GM18861 (cell line): ENCODE measurements at regions not wholly inside any gene's neighbourhood (a gene's known extent, or its start where the extent isn't known, plus 50 kb on each side); places are given as distances from the start of the nearest gene placed in this dataset.

ENCODE experiments used
- ATAC-seq: cut with Tn5 transposase; IDR thresholded peaks from one replicate; pipeline ENCODE4 v1.9.1; 2021; ENCODE audit not compliant: unreplicated experiment

DNA sequence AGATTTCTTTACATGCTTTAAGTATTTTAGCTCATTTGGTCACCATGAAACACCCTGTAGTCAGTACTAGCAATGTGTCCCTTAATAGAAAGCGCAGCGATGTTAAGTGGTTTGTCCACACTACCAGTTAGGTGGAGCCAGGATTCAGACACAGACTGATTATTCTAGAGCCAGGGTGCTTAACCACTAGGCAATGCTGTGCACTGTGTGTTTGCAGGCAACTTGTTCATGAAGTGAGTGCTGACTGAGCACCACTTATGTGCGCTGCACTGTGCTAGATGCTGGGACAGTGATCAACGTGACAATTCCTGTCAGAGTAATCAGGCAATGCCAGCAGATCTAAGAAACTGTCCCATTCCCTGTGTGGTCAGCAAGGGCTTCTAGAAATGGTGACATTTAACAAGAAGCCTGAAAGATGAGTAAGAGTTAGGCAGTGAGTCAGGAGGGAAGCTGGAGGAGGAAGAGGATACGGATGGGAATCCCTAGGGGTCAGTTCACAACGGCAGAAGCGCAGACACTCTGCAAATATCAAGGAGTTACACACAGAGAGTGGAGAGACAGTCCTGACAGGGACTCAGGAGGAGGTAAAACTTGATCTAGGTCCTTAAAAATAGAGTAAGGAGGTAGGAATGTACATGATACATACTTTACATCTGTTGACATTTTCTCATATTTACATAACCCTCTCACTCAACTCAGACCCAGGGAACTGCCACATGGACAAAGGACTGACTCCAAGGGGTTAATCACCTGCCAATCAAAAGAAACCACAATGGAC lies 69.7 kb upstream of the EGR2 start:
- ATAC-seq = no peak

DNA sequence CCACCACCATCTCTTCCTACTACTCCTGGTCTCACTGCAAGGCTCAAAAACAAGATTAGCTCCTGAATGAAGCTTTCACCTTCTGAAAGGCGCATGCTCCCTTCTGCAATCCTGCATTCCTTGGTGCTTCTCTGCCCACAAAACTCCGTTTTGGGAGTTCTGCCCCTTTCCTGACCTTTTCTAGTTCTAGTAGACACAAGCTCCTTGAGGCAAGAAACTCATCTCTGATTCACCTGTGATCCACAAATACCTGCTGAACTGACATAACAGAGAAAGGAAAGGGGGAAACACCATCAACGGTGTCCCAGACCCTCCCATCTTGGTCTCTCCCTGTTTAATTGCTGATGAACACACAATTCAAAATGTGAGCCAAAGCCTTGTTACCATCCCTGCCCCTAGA lies 64.0 kb upstream of the EGR2 start:
- ATAC-seq = no peak

DNA sequence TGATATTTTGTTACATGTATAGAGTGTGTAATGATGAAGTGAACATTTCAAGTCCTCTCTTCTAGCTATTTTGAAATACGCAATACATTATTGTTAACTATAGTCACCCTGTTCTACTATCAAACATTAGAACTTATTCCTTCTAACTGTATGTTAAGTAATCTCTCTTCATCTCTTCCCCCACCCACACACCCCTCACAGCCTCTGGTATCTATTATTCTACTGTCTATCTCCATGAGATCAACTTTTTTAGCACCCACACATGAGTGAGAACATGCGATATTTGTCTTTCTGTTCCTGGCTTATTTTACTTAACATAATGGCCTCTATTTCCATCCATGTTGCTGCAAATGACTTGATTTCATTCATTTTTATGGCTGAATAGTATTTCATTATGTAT lies 57.7 kb upstream of the EGR2 start:
- ATAC-seq = no peak

DNA sequence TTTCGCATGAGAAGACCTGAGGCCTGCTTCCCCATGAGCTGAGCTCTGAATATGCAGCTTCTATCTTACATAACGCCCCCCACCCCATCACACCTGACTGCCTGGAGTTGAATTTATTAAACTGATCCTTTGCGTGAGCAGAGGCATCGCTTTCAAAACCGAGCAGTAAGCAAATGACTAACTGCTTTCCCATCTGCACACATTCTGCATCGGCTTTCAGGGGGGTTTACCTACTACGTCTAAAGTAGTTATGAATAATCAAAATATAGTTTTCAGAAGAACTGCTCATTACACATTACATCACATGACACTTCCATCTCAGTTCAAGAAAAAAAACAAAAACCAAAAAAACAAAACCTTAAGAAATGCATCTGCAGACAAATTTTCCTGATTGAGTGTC lies 54.7 kb upstream of the EGR2 start:
- ATAC-seq = peak; percentile 97

DNA sequence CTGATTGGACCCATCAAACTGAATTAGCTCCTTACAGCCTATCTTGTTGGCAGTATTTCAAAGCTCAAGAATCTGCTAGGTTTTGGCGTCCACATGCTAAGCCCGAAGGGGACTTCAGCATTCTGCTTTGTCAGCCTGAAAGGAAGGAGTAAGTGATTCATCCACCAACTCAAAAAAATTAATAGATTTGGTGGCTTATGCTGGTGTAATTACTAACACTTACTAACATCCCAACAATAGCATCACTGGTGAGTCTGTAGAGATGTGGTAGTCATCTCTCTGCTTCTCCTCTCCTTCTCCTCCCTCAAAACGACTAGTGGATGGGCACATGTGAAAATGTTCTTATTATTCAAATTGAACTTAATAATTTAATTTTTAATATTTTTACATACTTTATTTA lies 53.8 kb upstream of the EGR2 start:
- no peak for ATAC-seq

DNA sequence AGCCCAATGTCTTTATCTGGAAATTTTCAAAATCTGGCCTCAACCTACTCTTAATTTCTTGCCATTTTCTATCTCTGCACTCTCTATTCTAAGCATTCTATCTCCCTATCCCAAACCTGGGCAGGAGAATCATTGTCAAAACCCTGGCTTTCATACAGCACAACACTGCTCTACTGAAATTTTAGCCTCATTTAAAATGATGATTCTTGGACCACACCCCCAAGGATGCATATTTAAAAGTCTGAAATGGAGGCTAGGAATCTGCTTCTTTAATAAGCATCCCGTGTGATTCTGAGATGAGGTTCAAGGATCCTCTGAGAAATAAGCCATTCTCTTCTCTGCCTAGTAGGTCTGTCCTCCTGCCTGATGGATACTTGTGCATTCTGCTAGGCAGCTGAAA lies 50.8 kb upstream of the EGR2 start:
- ATAC-seq = no peak

DNA sequence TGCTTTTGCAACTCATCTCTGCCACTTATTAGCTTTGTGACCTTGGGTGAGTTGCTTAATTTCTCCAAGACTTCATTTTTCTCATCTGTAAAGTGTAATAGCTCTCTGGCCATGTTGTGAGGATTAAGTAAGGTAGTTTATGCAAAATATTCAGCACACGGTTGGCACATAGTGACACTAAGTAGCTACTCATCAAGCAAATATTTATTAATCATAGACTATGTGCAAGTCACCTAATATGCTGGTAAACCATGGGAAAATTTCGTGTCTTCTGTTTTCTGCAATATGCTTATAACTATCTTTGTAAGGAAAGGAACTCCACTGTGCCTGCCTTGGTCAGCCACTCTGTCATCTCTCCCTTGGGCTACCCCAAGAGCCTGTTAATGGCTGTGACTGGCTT lies 50.3 kb upstream of the EGR2 start:
- ATAC-seq = no peak
